Fibroblast of mammary gland (primary cell): ENCODE measurements at regions not wholly inside any gene's neighbourhood (a gene's known extent, or its start where the extent isn't known, plus 50 kb on each side); places are given as distances from the start of the nearest gene placed in this dataset.
"Not testable (repeated sequence)": the region's sequence is repeated elsewhere in the genome, so short reads cannot be mapped to it uniquely, and the experiment has no call there.

Experiments
- DNase-seq: peaks from one replicate; pipeline ENCODE4 v3.0.0-alpha.2; 2010; ENCODE audit warnings: low read depth
- H3K4me3 ChIP-seq: 2 replicates; pipeline ENCODE4 v1.5.1; 2011; ENCODE audit warnings: low read depth, mild to moderate bottlenecking, low read length, moderate library complexity; ENCODE audit not compliant: control insufficient read depth
- TF ChIP-seq, protein P1 (sequence below): conservative IDR thresholded peaks from 2 replicates; pipeline ENCODE4 v1.5.1; 2011; ENCODE audit warnings: low read depth, low read length, inconsistent platforms; ENCODE audit not compliant: control insufficient read depth, insufficient read depth

- no peak overlapping the region for H3K4me3 ChIP-seq
- TF ChIP-seq, protein P1, sequence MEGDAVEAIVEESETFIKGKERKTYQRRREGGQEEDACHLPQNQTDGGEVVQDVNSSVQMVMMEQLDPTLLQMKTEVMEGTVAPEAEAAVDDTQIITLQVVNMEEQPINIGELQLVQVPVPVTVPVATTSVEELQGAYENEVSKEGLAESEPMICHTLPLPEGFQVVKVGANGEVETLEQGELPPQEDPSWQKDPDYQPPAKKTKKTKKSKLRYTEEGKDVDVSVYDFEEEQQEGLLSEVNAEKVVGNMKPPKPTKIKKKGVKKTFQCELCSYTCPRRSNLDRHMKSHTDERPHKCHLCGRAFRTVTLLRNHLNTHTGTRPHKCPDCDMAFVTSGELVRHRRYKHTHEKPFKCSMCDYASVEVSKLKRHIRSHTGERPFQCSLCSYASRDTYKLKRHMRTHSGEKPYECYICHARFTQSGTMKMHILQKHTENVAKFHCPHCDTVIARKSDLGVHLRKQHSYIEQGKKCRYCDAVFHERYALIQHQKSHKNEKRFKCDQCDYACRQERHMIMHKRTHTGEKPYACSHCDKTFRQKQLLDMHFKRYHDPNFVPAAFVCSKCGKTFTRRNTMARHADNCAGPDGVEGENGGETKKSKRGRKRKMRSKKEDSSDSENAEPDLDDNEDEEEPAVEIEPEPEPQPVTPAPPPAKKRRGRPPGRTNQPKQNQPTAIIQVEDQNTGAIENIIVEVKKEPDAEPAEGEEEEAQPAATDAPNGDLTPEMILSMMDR = no peak
- no peak for DNase-seq
These were observed 123.3 kb upstream of the GHITM start for GRCh38 chr10:84015877-84016595.

DNA sequence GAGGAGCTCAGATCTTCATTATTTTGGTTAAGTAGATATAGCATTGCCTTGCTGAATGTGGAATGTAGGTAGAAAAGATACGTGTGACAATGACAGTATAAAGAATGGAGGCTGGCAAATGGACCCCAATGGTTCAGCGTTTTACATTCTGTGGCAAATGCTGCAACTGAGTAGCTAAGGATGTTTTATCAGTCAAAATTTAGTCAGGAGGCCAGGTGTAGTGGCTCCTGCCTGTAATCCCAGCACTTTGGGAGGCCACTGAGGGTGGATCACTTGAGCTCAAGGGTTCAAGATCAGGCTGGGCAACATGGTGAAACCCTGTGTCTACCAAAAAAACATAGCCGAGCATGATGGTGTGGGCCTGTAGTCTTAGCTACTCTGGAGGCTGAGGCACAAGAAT lies 120.5 kb upstream of the GHITM start:
- no peak for DNase-seq
- no peak overlapping the region for H3K4me3 ChIP-seq
- TF ChIP-seq, protein P1 = no peak

DNA sequence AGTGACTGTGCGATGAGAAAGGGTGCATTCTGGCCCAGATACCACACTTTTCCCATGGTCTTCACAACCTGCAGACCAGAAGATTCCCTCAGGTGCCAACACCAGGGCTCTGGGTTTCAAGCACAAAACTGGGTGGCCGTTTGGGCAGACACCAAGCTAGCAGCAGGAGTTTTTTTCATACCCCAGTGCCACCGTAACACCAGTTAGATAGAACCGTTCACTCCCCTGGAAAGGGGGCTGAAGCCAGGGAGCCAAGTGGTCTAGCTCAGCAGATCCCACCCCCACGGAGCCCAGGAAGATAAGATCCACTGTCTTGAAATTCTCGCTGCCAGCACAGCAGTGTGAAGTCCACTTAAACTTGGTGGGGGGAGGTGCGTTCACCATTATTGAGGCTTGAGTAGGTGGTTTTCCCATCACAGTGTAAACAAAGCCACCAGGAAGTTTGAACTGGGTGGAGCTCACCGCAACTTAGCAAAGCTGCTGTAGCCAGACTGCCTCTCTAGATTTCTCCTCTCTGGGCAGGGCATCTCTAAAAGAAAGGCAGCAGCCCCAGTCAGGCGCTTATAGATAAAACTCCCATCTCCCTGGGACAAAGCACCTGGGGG lies 119.4 kb upstream of the GHITM start:
- H3K4me3 ChIP-seq, DNase-seq: not testable (repeated sequence)

- no peak overlapping the region for H3K4me3 ChIP-seq
- peak; percentile 14 for DNase-seq
- TF ChIP-seq, protein P1 = peak; percentile 63
These were observed 112.5 kb upstream of the GHITM start for GRCh38 chr10:84026821-84027257.

GRCh38 chr10:84029840-84030239 lies 109.5 kb upstream of the GHITM start:
- DNase-seq = no peak

DNA sequence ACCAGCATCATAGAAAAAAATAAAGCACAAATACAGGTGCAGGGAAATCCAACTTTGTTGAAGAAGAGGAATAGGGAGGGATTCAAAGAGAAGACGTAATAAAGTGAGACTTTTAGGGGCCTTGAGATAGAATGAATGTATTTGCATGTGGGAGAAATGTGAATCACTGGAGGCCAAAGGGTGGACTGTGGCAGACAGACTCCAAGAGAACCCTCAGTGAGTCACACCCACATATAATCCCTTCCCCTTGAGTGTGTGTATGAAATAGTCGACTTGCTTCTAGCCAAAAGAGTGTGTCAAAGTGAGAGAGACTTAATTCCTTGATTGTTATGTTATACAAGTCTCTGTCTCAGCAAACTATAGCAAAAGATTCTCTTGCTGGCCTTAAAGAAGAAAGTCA lies 101.3 kb upstream of the GHITM start:
- no peak overlapping the region for H3K4me3 ChIP-seq
- TF ChIP-seq, protein P1 = no peak
- no peak for DNase-seq

More at GRCh38 chr10:84029840-84030239, 109.5 kb upstream of the GHITM start:
- TF ChIP-seq, protein P1 = no peak
- no peak overlapping the region for H3K4me3 ChIP-seq

- no peak for DNase-seq
- TF ChIP-seq, protein P1 = no peak
- no peak overlapping the region for H3K4me3 ChIP-seq
These were observed 99.4 kb upstream of the GHITM start for GRCh38 chr10:84039957-84040356.
